WERI-Rb-1 (cell line): ENCODE measurements at regions not wholly inside any gene's neighbourhood (a gene's known extent, or its start where the extent isn't known, plus 50 kb on each side); places are given as distances from the start of the nearest gene placed in this dataset.

ENCODE experiments used
- DNase-seq: peaks from one replicate; pipeline ENCODE4 v3.0.0-alpha.2; 2020
- H3K27ac ChIP-seq: fragments of 250-450 bp; sonication (Bioruptor Pico); 2 replicates; pipeline ENCODE4 v1.5.1; 2020; ENCODE audit warnings: mild to moderate bottlenecking, moderate library complexity
- H3K27me3 ChIP-seq: fragments of 250-450 bp; sonication (Bioruptor Pico); 2 replicates; pipeline ENCODE4 v1.5.1; 2021; ENCODE audit warnings: mild to moderate bottlenecking, low read depth, moderate library complexity; ENCODE audit not compliant: insufficient read depth, severe bottlenecking
- H3K36me3 ChIP-seq: fragments of 250-450 bp; sonication (Bioruptor Pico); 2 replicates; pipeline ENCODE4 v1.5.1; 2020; ENCODE audit warnings: mild to moderate bottlenecking, moderate library complexity
- H3K4me3 ChIP-seq: 2 replicates; pipeline ENCODE4 v1.5.1; 2011; ENCODE audit warnings: low read depth, mild to moderate bottlenecking, control low read depth, low read length
- H3K9me3 ChIP-seq: fragments of 250-450 bp; sonication (Bioruptor Pico); 2 replicates; pipeline ENCODE4 v1.5.1; 2021; ENCODE audit warnings: mild to moderate bottlenecking, moderate library complexity; ENCODE audit not compliant: severe bottlenecking
- CTCF ChIP-seq: IDR thresholded peaks from 2 replicates; pipeline ENCODE4 v1.5.1; 2011; ENCODE audit warnings: low read depth, mild to moderate bottlenecking, control low read depth, inconsistent platforms, low read length

- no peak for TF ChIP-seq CTCF
- DNase-seq, result no peak
- no peak overlapping the region for H3K4me3 ChIP-seq
- no peaks in the 10 kb centered on the region for H3K9me3 ChIP-seq
- H3K36me3 ChIP-seq, result no peaks in the 10 kb centered on the region
- H3K27me3 ChIP-seq, result no peaks in the 10 kb centered on the region
- H3K27ac ChIP-seq, result no peak overlapping the region
Measured at GRCh38 chr4:30973993-30974392, 253.8 kb downstream of the PCDH7 start.

- no peak for TF ChIP-seq CTCF
- Histone ChIP-seq H3K27ac (no peak overlapping the region), H3K27me3 (no peaks in the 10 kb centered on the region), H3K9me3 (no peaks in the 10 kb centered on the region), H3K4me3 (no peak overlapping the region), H3K36me3 (no peaks in the 10 kb centered on the region)
- DNase-seq, result no peak
Measured at GRCh38 chr4:30979402-30979801, 259.2 kb downstream of the PCDH7 start.

GRCh38 chr4:30989508-30989907, 269.3 kb downstream of the PCDH7 start:
- no peak overlapping the region for H3K4me3 ChIP-seq
- no peaks in the 10 kb centered on the region for H3K36me3 ChIP-seq
- TF ChIP-seq CTCF, result no peak

GRCh38 chr4:30996841-30997240, 276.7 kb downstream of the PCDH7 start:
- DNase-seq, result no peak
- Histone ChIP-seq H3K4me3 (no peak overlapping the region), H3K9me3 (peaks cover 5% of the 10 kb centered on the region), H3K36me3 (no peaks in the 10 kb centered on the region), H3K27ac (no peak overlapping the region), H3K27me3 (no peaks in the 10 kb centered on the region)
- no peak for TF ChIP-seq CTCF

More at GRCh38 chr4:30989508-30989907, 269.3 kb downstream of the PCDH7 start:
- H3K27me3 ChIP-seq, result no peaks in the 10 kb centered on the region
- no peak for DNase-seq
- H3K9me3 ChIP-seq, result no peaks in the 10 kb centered on the region
- no peak overlapping the region for H3K27ac ChIP-seq

- no peak for TF ChIP-seq CTCF
- no peaks in the 10 kb centered on the region for H3K9me3 ChIP-seq
- DNase-seq, result no peak
- no peak overlapping the region for H3K4me3 ChIP-seq
- H3K27me3 ChIP-seq, result no peaks in the 10 kb centered on the region
- no peaks in the 10 kb centered on the region for H3K36me3 ChIP-seq
- no peak overlapping the region for H3K27ac ChIP-seq
Measured at GRCh38 chr4:31005037-31005436, 284.9 kb downstream of the PCDH7 start.

GRCh38 chr4:31007858-31008257, 287.7 kb downstream of the PCDH7 start:
- H3K4me3 ChIP-seq, result no peak overlapping the region
- no peaks in the 10 kb centered on the region for H3K27me3 ChIP-seq
- DNase-seq, result no peak

More at GRCh38 chr4:31007858-31008257, 287.7 kb downstream of the PCDH7 start:
- Histone ChIP-seq H3K9me3 (no peaks in the 10 kb centered on the region), H3K27ac (no peak overlapping the region), H3K36me3 (no peaks in the 10 kb centered on the region)
- no peak for TF ChIP-seq CTCF
